LNCAP (cell line): ENCODE measurements at regions not wholly inside any gene's neighbourhood (a gene's known extent, or its start where the extent isn't known, plus 50 kb on each side); places are given as distances from the start of the nearest gene placed in this dataset.

Experiments
- TF ChIP-seq, protein P1 (sequence below): fragments of 450-650 bp; IDR thresholded peaks from 2 replicates; pipeline ENCODE4 v1.5.1; 2017; ENCODE audit warnings: mild to moderate bottlenecking

DNA sequence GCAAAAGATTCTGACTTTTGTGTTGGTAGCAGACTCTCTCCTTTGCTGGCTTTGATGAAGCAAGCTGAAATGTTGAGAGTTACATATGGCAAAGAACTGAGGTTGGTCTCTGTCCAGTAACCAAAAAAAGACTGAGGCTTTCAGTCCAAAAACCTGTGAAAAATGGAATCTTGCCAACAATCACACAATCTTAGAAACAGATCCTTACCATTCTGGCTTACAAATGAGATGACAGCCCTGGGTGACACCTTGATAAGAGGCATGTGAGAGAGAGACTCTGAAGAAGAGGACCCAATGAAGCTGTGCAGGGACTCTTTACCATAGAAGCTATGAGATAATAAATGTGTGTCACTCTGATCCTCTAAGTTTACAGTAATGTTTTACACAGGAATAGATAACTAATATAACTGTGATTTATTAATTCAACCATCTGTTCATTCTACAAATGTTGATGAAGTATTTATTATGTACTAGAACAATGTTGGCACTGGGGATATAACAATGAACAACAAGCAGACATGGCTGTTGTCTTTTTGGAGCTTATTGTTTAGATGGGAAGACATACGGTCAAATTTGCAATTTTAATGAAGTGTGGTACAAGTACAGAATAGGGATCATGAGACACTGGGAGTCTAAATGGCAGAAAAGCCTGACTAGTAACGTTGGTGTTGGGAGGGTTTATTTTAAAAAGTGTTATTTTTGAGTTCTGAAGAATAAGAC, 251.0 kb downstream of the OLFM3 start:
- TF ChIP-seq, protein P1, sequence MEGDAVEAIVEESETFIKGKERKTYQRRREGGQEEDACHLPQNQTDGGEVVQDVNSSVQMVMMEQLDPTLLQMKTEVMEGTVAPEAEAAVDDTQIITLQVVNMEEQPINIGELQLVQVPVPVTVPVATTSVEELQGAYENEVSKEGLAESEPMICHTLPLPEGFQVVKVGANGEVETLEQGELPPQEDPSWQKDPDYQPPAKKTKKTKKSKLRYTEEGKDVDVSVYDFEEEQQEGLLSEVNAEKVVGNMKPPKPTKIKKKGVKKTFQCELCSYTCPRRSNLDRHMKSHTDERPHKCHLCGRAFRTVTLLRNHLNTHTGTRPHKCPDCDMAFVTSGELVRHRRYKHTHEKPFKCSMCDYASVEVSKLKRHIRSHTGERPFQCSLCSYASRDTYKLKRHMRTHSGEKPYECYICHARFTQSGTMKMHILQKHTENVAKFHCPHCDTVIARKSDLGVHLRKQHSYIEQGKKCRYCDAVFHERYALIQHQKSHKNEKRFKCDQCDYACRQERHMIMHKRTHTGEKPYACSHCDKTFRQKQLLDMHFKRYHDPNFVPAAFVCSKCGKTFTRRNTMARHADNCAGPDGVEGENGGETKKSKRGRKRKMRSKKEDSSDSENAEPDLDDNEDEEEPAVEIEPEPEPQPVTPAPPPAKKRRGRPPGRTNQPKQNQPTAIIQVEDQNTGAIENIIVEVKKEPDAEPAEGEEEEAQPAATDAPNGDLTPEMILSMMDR, result no peak

DNA sequence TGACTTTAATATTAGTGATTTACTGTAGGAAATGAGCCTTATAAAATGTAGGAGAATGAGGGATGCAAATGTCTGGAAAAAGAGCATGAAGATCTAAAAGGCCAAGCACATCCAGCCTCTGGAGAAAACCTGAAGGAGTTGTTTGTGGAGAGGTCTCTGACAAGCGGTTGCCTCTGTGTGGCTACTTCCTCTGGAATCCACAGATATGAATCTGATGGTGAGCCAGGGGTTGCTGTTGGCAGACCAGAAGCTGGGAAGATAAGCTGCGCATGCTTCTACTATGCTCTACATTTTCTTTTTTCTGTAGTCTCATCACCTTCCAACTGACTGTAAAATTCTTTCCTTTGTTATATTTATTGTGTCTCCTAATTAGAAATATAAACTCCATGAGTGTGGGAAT, 248.6 kb downstream of the OLFM3 start:
- TF ChIP-seq, protein P1, result no peak
